ENCODE measurements at regions not wholly inside any gene's neighbourhood (a gene's known extent, or its start where the extent isn't known, plus 50 kb on each side); places are given as distances from the start of the nearest gene placed in this dataset.

DNA sequence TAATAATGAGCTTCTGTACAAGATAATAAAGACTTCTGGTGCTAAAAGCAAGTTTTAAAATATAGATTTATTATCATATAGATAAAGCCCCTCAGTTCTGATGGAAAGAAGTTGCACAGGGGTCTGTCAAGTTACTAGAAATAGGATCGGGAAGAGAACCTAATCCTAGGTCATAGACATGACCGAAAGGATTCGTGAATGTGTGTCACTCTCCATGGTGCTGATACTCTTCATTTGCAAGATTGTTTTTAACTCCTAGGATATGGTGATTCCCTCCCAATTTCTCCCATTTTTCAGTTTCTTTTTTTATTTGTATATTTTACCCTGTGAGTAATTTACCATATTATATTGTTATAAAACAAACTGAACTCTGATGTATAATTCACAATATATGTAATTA is 58.9 kb upstream of the CTNNA2 start:
- no peak overlapping the region for H3K27ac ChIP-seq (ENCODE audit: low read length)
- H3K36me3 ChIP-seq (ENCODE audit: control insufficient read depth, insufficient read depth, low read length): no peaks in the 10 kb centered on the region
- peak; percentile 6 for DNase-seq
- no peaks in the 10 kb centered on the region for H3K27me3 ChIP-seq (ENCODE audit: control insufficient read depth, insufficient read depth, low read length)
- H3K9me3 ChIP-seq (replicated peaks; ENCODE audit: control insufficient read depth, low read depth, low read length): no peaks in the 10 kb centered on the region
- WGBS (ENCODE audit: insufficient coverage): no CpG with 5 or more reads among the region's 3 CpGs
- H3K4me1 ChIP-seq (ENCODE audit: control insufficient read depth, insufficient read depth, low read length): no peaks in the 10 kb centered on the region
- H3K4me3 ChIP-seq (ENCODE audit: low read length): no peak overlapping the region

DNA sequence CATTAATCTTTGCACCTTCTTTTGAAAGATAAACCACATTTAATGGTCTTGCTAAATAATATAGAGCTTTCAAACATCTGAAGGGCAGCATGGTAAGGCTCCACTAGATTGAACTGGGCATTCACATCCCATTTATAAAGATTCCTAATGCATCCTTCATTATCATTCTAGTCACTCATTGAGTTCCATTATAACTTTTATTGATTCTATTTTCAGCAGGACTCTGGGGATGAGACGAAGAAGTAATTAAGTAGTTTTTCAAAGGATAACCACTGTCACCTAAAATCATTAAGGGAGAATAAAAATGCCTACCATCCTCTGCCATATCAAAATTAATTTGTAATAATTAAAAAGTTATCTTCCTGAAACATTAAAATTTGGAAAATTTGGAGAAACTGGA is 60.2 kb upstream of the CTNNA2 start:
- Histone ChIP-seq H3K36me3 (ENCODE audit: control insufficient read depth, insufficient read depth, low read length) (no peaks in the 10 kb centered on the region), H3K4me1 (ENCODE audit: control insufficient read depth, insufficient read depth, low read length) (no peaks in the 10 kb centered on the region), H3K9me3 (replicated peaks; ENCODE audit: control insufficient read depth, low read depth, low read length) (no peaks in the 10 kb centered on the region), H3K4me3 (ENCODE audit: low read length) (no peak overlapping the region), H3K27ac (ENCODE audit: low read length) (no peak overlapping the region), H3K27me3 (ENCODE audit: control insufficient read depth, insufficient read depth, low read length) (no peaks in the 10 kb centered on the region)
- DNase-seq: no peak
- WGBS (ENCODE audit: insufficient coverage): no CpG with 5 or more reads among the region's 1 CpG

DNA sequence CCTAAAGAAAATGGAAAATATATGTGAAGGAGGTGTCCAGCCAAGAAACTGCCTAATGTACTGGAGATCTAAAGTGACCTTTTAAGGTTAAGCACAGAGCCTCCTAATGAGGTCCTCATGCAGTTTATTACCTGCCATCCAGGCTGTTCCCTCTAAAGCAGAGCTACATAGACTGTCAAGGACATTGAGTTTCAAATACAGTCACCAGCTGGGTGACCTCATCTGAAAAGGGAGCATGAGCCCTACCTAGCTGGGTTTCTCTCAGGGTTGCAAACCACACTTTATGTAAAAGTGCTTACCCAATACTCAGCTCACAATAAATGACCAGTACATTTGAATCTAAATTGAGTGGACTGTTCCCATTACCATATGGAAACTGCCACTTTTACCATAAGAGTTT is 65.4 kb upstream of the CTNNA2 start:
- no peaks in the 10 kb centered on the region for H3K27me3 ChIP-seq (ENCODE audit: control insufficient read depth, insufficient read depth, low read length)

DNA sequence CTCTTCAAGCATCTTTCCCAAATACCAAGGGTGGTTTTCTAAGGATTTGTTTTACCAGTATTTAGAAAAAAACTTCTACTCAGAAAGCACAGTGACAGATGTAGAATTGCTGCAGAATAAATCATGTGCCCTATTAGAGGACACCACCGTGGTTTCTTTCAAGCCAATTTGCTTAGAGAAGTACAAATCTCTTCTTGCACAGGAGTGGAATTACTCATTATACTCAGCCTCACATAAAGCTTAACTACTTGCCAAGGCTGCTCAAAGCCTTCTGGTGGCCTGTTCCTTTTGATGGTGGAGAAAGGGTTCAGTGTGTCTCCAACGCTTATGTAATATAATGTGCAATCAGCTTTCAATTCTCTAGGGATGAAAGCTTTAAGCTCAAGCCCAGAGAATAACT is 66.5 kb upstream of the CTNNA2 start:
- no peaks in the 10 kb centered on the region for H3K4me1 ChIP-seq (ENCODE audit: control insufficient read depth, insufficient read depth, low read length)
- WGBS (ENCODE audit: insufficient coverage): 0% methylated on average over 1 of the region's 2 CpGs

More for the DNA sequence above, 65.4 kb upstream of the CTNNA2 start:
- Histone ChIP-seq H3K27ac (ENCODE audit: low read length) (no peak overlapping the region), H3K4me3 (ENCODE audit: low read length) (no peak overlapping the region), H3K36me3 (ENCODE audit: control insufficient read depth, insufficient read depth, low read length) (no peaks in the 10 kb centered on the region), H3K9me3 (replicated peaks; ENCODE audit: control insufficient read depth, low read depth, low read length) (no peaks in the 10 kb centered on the region), H3K4me1 (ENCODE audit: control insufficient read depth, insufficient read depth, low read length) (no peaks in the 10 kb centered on the region)
- DNase-seq: no peak

DNA sequence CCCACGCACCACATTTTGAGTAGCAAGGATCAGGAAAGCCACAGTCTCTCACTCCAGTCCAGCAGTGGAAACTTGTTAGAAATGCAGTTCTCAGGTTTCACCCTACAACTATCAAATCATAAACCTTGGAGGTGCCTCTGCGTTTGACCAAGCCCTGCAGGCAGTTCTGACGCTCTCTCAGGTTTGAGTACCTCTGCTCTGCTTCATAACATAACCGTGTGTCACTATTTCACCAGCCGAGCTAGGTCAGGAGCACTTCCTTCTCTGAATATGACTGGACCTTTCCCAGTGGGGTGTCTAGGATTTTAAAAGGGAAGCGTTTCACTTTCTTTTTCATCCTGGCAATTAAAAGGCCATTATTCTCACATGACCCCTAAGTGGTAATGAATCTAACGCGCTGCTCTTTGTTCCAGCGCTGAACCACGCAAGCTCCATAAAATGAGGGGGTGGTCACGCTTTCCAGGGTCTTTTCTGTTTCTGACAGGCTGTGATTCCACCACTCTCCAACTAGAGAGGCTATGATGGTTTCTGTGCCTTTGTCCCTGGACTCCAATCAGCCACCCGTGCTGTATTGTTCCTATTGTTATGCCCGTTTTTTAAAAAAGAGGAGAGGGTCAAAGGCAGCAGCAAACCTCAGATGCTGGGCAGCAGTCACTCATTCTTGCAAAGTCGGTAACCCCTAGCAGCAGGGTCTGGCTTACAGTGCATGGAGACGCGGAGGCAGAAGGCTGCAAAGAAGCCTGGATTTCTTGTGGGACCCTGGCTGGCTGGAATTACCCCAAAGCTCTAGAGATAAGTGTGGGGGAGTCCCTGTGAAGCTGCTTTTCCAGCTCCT is 75.2 kb upstream of the CTNNA2 start:
- H3K27ac ChIP-seq (ENCODE audit: low read length): no peak overlapping the region
- H3K9me3 ChIP-seq (replicated peaks; ENCODE audit: control insufficient read depth, low read depth, low read length): no peaks in the 10 kb centered on the region
- DNase-seq: no peak
- no peak overlapping the region for H3K4me3 ChIP-seq (ENCODE audit: low read length)
- no peaks in the 10 kb centered on the region for H3K27me3 ChIP-seq (ENCODE audit: control insufficient read depth, insufficient read depth, low read length)
- H3K36me3 ChIP-seq (ENCODE audit: control insufficient read depth, insufficient read depth, low read length): no peaks in the 10 kb centered on the region
- 20% methylated on average over 12 of the region's 16 CpGs for WGBS (ENCODE audit: insufficient coverage)
- no peaks in the 10 kb centered on the region for H3K4me1 ChIP-seq (ENCODE audit: control insufficient read depth, insufficient read depth, low read length)

More for the DNA sequence above, 66.5 kb upstream of the CTNNA2 start:
- no peaks in the 10 kb centered on the region for H3K27me3 ChIP-seq (ENCODE audit: control insufficient read depth, insufficient read depth, low read length)
- no peak for DNase-seq
- no peak overlapping the region for H3K4me3 ChIP-seq (ENCODE audit: low read length)
- H3K36me3 ChIP-seq (ENCODE audit: control insufficient read depth, insufficient read depth, low read length): no peaks in the 10 kb centered on the region
- H3K27ac ChIP-seq (ENCODE audit: low read length): no peak overlapping the region
- no peaks in the 10 kb centered on the region for H3K9me3 ChIP-seq (replicated peaks; ENCODE audit: control insufficient read depth, low read depth, low read length)

DNA sequence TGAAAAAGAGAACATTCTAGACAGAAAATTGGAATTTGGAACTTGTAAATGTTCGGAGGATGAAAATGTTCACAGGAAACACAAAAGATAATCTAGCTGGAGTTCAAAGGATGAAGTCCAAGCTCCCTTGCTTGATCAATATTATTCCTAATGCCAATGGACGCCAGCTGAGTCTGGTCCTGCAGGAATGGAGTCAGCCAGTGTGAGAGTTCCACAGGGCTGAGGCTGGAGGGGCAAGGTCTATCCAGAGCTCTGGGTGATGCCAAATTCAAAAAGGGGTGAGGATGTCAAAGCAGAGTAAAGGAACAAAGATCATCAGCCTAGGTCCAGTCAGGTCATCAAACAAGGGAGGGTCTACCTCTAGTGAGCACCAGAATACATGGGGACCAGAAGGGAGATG is 78.5 kb upstream of the CTNNA2 start:
- no peak for DNase-seq
- no peaks in the 10 kb centered on the region for H3K36me3 ChIP-seq (ENCODE audit: control insufficient read depth, insufficient read depth, low read length)
- no peak overlapping the region for H3K4me3 ChIP-seq (ENCODE audit: low read length)
- H3K27me3 ChIP-seq (ENCODE audit: control insufficient read depth, insufficient read depth, low read length): no peaks in the 10 kb centered on the region
- peaks cover 2% of the 10 kb centered on the region for H3K9me3 ChIP-seq (replicated peaks; ENCODE audit: control insufficient read depth, low read depth, low read length)
- H3K4me1 ChIP-seq (ENCODE audit: control insufficient read depth, insufficient read depth, low read length): no peaks in the 10 kb centered on the region
- H3K27ac ChIP-seq (ENCODE audit: low read length): no peak overlapping the region
- 100% methylated on average over 2 of the region's 2 CpGs for WGBS (ENCODE audit: insufficient coverage)

DNA sequence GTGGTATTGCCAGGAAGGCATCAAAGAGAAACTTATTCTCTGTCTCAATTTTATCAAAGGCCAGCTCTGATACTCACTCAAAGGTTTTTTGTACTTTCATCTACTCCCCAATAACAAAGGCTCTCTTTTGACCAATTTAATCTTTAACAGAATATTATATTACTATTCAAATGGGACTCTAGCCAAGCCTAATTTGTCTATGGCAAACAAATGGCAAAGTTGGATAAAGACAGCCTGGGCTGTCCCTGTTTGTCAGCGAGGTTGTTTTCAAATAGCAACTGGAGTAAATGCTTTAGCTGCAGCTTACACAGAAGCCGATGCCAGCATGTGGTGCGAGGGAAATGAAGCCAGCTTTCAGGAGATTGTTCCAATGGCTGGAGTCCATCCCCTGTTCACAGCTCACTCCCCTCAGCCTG is 80.1 kb upstream of the CTNNA2 start:
- Histone ChIP-seq H3K27ac (ENCODE audit: low read length) (no peak overlapping the region), H3K9me3 (replicated peaks; ENCODE audit: control insufficient read depth, low read depth, low read length) (peaks cover 2% of the 10 kb centered on the region), H3K36me3 (ENCODE audit: control insufficient read depth, insufficient read depth, low read length) (no peaks in the 10 kb centered on the region), H3K4me3 (ENCODE audit: low read length) (no peak overlapping the region), H3K27me3 (ENCODE audit: control insufficient read depth, insufficient read depth, low read length) (no peaks in the 10 kb centered on the region), H3K4me1 (ENCODE audit: control insufficient read depth, insufficient read depth, low read length) (no peaks in the 10 kb centered on the region)
- WGBS (ENCODE audit: insufficient coverage): 24% methylated on average over 3 of the region's 3 CpGs
- no peak for DNase-seq

DNA sequence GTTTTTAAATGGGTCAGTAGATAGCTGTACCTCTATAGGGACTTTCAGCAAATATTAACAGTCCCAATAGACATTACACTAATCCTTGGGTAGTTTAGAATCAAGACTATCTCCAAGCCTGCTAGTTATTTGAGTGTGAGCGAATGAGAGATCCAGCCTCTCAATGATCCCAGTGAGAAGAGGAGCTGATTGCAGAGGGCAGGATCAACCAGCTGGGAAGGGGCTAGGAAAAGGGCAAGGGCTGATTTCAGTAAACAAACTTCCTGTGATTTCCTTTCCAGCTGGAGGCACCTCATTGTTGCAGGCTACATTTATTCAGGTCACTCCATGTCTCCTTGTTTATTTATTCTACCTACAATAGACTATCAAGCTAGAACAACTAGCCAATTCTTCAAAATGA is 84.1 kb upstream of the CTNNA2 start:
- H3K9me3 ChIP-seq (replicated peaks; ENCODE audit: control insufficient read depth, low read depth, low read length): peaks cover 2% of the 10 kb centered on the region
- H3K4me3 ChIP-seq (ENCODE audit: low read length): no peak overlapping the region
- no peaks in the 10 kb centered on the region for H3K27me3 ChIP-seq (ENCODE audit: control insufficient read depth, insufficient read depth, low read length)
- H3K27ac ChIP-seq (ENCODE audit: low read length): no peak overlapping the region
- no CpG with 5 or more reads among the region's 1 CpG for WGBS (ENCODE audit: insufficient coverage)
- H3K4me1 ChIP-seq (ENCODE audit: control insufficient read depth, insufficient read depth, low read length): no peaks in the 10 kb centered on the region
- DNase-seq: no peak
- H3K36me3 ChIP-seq (ENCODE audit: control insufficient read depth, insufficient read depth, low read length): no peaks in the 10 kb centered on the region

DNA sequence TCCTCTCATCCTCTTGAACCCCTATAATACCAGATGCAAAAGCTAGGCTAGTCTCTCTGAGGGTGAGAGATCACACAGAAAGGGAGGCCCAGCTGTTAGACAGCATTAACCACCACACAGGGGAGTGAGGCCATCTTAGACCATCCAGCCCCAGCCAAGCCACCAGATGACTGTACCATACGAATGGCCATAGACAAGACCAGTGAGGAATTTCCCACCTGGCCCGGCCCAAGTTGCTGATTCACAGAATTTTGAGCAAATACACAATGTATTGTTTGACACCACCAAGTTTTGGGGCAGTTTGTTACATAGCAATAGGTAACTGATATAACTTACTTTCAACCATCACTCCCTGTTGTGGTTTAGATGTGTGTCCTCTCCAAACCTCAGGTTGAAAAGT is 98.2 kb upstream of the CTNNA2 start:
- Histone ChIP-seq H3K4me1 (ENCODE audit: control insufficient read depth, insufficient read depth, low read length) (no peaks in the 10 kb centered on the region), H3K4me3 (ENCODE audit: low read length) (no peak overlapping the region), H3K27me3 (ENCODE audit: control insufficient read depth, insufficient read depth, low read length) (no peaks in the 10 kb centered on the region), H3K27ac (ENCODE audit: low read length) (no peak overlapping the region), H3K9me3 (replicated peaks; ENCODE audit: control insufficient read depth, low read depth, low read length) (peaks cover 10% of the 10 kb centered on the region), H3K36me3 (ENCODE audit: control insufficient read depth, insufficient read depth, low read length) (no peaks in the 10 kb centered on the region)
- no peak for DNase-seq
- no CpG with 5 or more reads among the region's 2 CpGs for WGBS (ENCODE audit: insufficient coverage)

DNA sequence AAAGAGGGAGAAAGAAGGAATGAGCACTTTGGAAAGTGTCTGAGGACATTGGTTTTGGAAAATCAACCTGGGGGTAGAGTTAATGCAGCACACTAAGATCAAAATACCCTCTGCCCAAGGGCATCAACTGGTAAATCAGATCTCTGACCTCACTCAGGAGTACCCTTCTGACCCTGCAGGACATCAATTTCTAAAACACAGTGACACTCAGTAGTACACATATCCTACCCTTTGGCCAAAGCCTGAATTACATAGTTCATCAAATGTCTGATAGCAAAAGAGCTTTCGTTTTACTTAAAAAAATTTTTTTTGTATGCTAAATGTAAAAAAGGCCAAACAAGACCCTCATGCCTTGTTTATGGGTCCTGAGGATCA is 118.4 kb upstream of the CTNNA2 start:
- Histone ChIP-seq H3K36me3 (ENCODE audit: control insufficient read depth, insufficient read depth, low read length) (no peaks in the 10 kb centered on the region), H3K27me3 (ENCODE audit: control insufficient read depth, insufficient read depth, low read length) (no peaks in the 10 kb centered on the region), H3K27ac (ENCODE audit: low read length) (no peak overlapping the region), H3K9me3 (replicated peaks; ENCODE audit: control insufficient read depth, low read depth, low read length) (no peaks in the 10 kb centered on the region), H3K4me3 (ENCODE audit: low read length) (no peak overlapping the region), H3K4me1 (ENCODE audit: control insufficient read depth, insufficient read depth, low read length) (no peaks in the 10 kb centered on the region)
- no peak for DNase-seq
- WGBS (ENCODE audit: insufficient coverage): no CpG with 5 or more reads among the region's 1 CpG
